WTC11 (cell line): ENCODE measurements at regions not wholly inside any gene's neighbourhood (a gene's known extent, or its start where the extent isn't known, plus 50 kb on each side); places are given as distances from the start of the nearest gene placed in this dataset.

Experiments
- ATAC-seq: fragments of 200-7000 bp; cut with Tn5 transposase; 2 replicates; pipeline ENCODE4 v1.10.0; 2021; ENCODE audit warnings: mild to moderate bottlenecking, moderate library complexity
- CTCF ChIA-PET: fragments of 300-600 bp; sonication (Branson Sonifier 250); formaldehyde crosslinking; loops from one replicate; lab custom pipeline; 2021; ENCODE audit warnings: antibody characterized with exemption; lab: Charles Lee
- POLR2A ChIA-PET: fragments of 350-600 bp; sonication (Branson Sonifier 250); formaldehyde crosslinking; loops from one replicate; lab custom pipeline; 2021; ENCODE audit warnings: antibody characterized with exemption; lab: Charles Lee
- DNase-seq: peaks from one replicate; pipeline ENCODE4 v3.0.0; 2021; ENCODE audit warnings: low spot score
- H3K27ac Mint-ChIP-seq: 2 replicates; pipeline ENCODE4 v1.8.0; 2021; ENCODE audit warnings: mixed read lengths
- H3K27me3 Mint-ChIP-seq: 2 replicates; pipeline ENCODE4 v1.8.0; 2021; ENCODE audit warnings: low read depth, mild to moderate bottlenecking, moderate library complexity, mixed read lengths
- H3K36me3 Mint-ChIP-seq: 2 replicates; pipeline ENCODE4 v1.8.0; 2021; ENCODE audit warnings: mixed read lengths
- H3K4me1 Mint-ChIP-seq: 2 replicates; pipeline ENCODE4 v1.8.0; 2022; ENCODE audit warnings: mixed read lengths
- H3K4me3 Mint-ChIP-seq: 2 replicates; pipeline ENCODE4 v1.8.0; 2021; ENCODE audit warnings: mild to moderate bottlenecking, moderate library complexity, mixed read lengths
- H3K9me3 Mint-ChIP-seq: 2 replicates; pipeline ENCODE4 v1.8.0; 2021; ENCODE audit warnings: mixed read lengths
- ATF2 ChIP-seq: sonication (generic); formaldehyde crosslinking; IDR thresholded peaks from 2 replicates; pipeline ENCODE4 v1.8.1; 2022; ENCODE audit warnings: low read depth, missing genetic modification reagents, borderline replicate concordance
- ATF3 ChIP-seq: sonication (generic); formaldehyde crosslinking; conservative IDR thresholded peaks from 2 replicates; pipeline ENCODE4 v1.8.1; 2022; ENCODE audit warnings: mild to moderate bottlenecking, missing genetic modification reagents
- CDX4 ChIP-seq: fragments of 250-450 bp; sonication (Bioruptor Pico); IDR thresholded peaks from 2 replicates; pipeline ENCODE4 v1.9.0; 2021; ENCODE audit warnings: moderate library complexity, mild to moderate bottlenecking, inconsistent platforms, borderline replicate concordance
- CREM ChIP-seq: sonication (generic); formaldehyde crosslinking; IDR thresholded peaks from 2 replicates; pipeline ENCODE4 v1.8.1; 2022; ENCODE audit warnings: mild to moderate bottlenecking, missing genetic modification reagents, moderate library complexity
- E2F1 ChIP-seq: sonication (generic); formaldehyde crosslinking; IDR thresholded peaks from 2 replicates; pipeline ENCODE4 v1.8.0; 2022; ENCODE audit warnings: mild to moderate bottlenecking, missing genetic modification reagents
- ERG ChIP-seq: fragments of 250-450 bp; sonication (Bioruptor Pico); IDR thresholded peaks from 2 replicates; pipeline ENCODE4 v1.8.0; 2021; ENCODE audit warnings: mild to moderate bottlenecking
- IRF1 ChIP-seq: sonication (generic); formaldehyde crosslinking; IDR thresholded peaks from 2 replicates; pipeline ENCODE4 v1.8.0; 2023; ENCODE audit warnings: missing genetic modification reagents
- MYBL2 ChIP-seq: sonication (generic); formaldehyde crosslinking; IDR thresholded peaks from 2 replicates; pipeline ENCODE4 v1.8.1; 2023; ENCODE audit warnings: mild to moderate bottlenecking, moderate library complexity, missing genetic modification reagents
- NR3C1 ChIP-seq: sonication (generic); formaldehyde crosslinking; conservative IDR thresholded peaks from 2 replicates; pipeline ENCODE4 v1.8.1; 2023; ENCODE audit warnings: low read depth, mild to moderate bottlenecking, missing genetic modification reagents
- OVOL2 ChIP-seq: fragments of 250-450 bp; sonication (Bioruptor Pico); IDR thresholded peaks from 2 replicates; pipeline ENCODE4 v1.9.0; 2021; ENCODE audit warnings: mild to moderate bottlenecking, borderline replicate concordance
- PRDM15 ChIP-seq: sonication (generic); formaldehyde crosslinking; IDR thresholded peaks from 2 replicates; pipeline ENCODE4 v1.8.0; 2022; ENCODE audit warnings: missing genetic modification reagents
- PREB ChIP-seq: sonication (generic); formaldehyde crosslinking; IDR thresholded peaks from 2 replicates; pipeline ENCODE4 v1.8.1; 2022; ENCODE audit warnings: mild to moderate bottlenecking, missing genetic modification reagents, moderate library complexity, borderline replicate concordance
- PRRX2 ChIP-seq: fragments of 250-450 bp; sonication (Bioruptor Pico); IDR thresholded peaks from 2 replicates; pipeline ENCODE4 v1.8.0; 2021; ENCODE audit warnings: mild to moderate bottlenecking
- SMAD3 ChIP-seq: sonication (generic); formaldehyde crosslinking; IDR thresholded peaks from 2 replicates; pipeline ENCODE4 v1.8.0; 2022; ENCODE audit warnings: missing genetic modification reagents, mild to moderate bottlenecking, borderline replicate concordance
- TEAD4 ChIP-seq: sonication (generic); formaldehyde crosslinking; IDR thresholded peaks from 2 replicates; pipeline ENCODE4 v1.8.0; 2022; ENCODE audit warnings: mild to moderate bottlenecking, missing genetic modification reagents
- ZNF219 ChIP-seq: sonication (generic); formaldehyde crosslinking; IDR thresholded peaks from 2 replicates; pipeline ENCODE4 v1.8.0; 2023; ENCODE audit warnings: missing genetic modification reagents, mild to moderate bottlenecking, borderline replicate concordance
- ZNF232 ChIP-seq: sonication (generic); formaldehyde crosslinking; IDR thresholded peaks from 2 replicates; pipeline ENCODE4 v1.8.0; 2022; ENCODE audit warnings: mild to moderate bottlenecking, missing genetic modification reagents
- ZNF281 ChIP-seq: sonication (generic); formaldehyde crosslinking; IDR thresholded peaks from 2 replicates; pipeline ENCODE4 v1.8.0; 2023; ENCODE audit warnings: mild to moderate bottlenecking, missing genetic modification reagents
- ZNF671 ChIP-seq: fragments of 250-450 bp; sonication (Bioruptor Pico); IDR thresholded peaks from 2 replicates; pipeline ENCODE4 v1.8.0; 2021; ENCODE audit warnings: mild to moderate bottlenecking

- Mint-ChIP-seq H3K27ac (no peak overlapping the region), H3K36me3 (no peaks in the 10 kb centered on the region), H3K4me1 (peaks cover 16% of the 10 kb centered on the region), H3K9me3 (no peaks in the 10 kb centered on the region), H3K4me3 (no peak overlapping the region), H3K27me3 (peaks cover 26% of the 10 kb centered on the region)
- no peak for DNase-seq
- no peak for TF ChIP-seq ATF2 (CRISPR knock-in tag)
- no peak for TF ChIP-seq NR3C1 (CRISPR knock-in tag)
- CTCF ChIA-PET = no interaction called here
- POLR2A ChIA-PET = no interaction called here
- no peak for ATAC-seq
Observed at GRCh38 chr10:78619896-78620295, 448.9 kb upstream of the ZMIZ1 start.

GRCh38 chr10:78620985-78621799, 447.6 kb upstream of the ZMIZ1 start:
- Mint-ChIP-seq H3K27ac (no peak overlapping the region), H3K36me3 (no peaks in the 10 kb centered on the region), H3K9me3 (no peaks in the 10 kb centered on the region), H3K27me3 (peaks cover 31% of the 10 kb centered on the region), H3K4me3 (no peak overlapping the region), H3K4me1 (peaks cover 16% of the 10 kb centered on the region)
- POLR2A ChIA-PET = no interaction called here
- CTCF ChIA-PET = no interaction called here
- DNase-seq = no peak
- ATAC-seq = no peak
- TF ChIP-seq SMAD3 (CRISPR knock-in tag) (no peak), ZNF219 (no peak), TEAD4 (CRISPR knock-in tag) (no peak), PRDM15 (no peak), ZNF671 (CRISPR knock-in tag) (no peak), ERG (CRISPR knock-in tag) (no peak), E2F1 (no peak), IRF1 (CRISPR knock-in tag) (no peak), PRRX2 (CRISPR knock-in tag) (no peak), OVOL2 (CRISPR knock-in tag) (no peak), ATF3 (CRISPR knock-in tag) (no peak), CREM (CRISPR knock-in tag) (no peak), PREB (CRISPR knock-in tag) (no peak), MYBL2 (CRISPR knock-in tag) (no peak), ZNF232 (CRISPR knock-in tag) (no peak), ZNF281 (CRISPR knock-in tag) (no peak), CDX4 (CRISPR knock-in tag) (no peak)
